CD14-positive monocyte (primary cell): ENCODE measurements at regions not wholly inside any gene's neighbourhood (a gene's known extent, or its start where the extent isn't known, plus 50 kb on each side); places are given as distances from the start of the nearest gene placed in this dataset.

Experiments
- DNase-seq, 3 donors: peaks; one replicate each; pipeline ENCODE4 v3.0.0-alpha.2; 2011 to 2022
- H2AFZ ChIP-seq: 2 replicates; pipeline ENCODE4 v1.6.0; 2012; ENCODE audit warnings: mild to moderate bottlenecking, low read depth, low read length, inconsistent platforms; ENCODE audit not compliant: insufficient read depth, poor library complexity, severe bottlenecking
- H3K27ac ChIP-seq, 2 donors: 1 replicate in 1 of 2; 2 replicates in 1 of 2; pipeline ENCODE4 v1.5.1; 2012 to 2013; ENCODE audit warnings: low read length in 2 of 2, control low read depth in 1 of 2, inconsistent platforms in 1 of 2, low read depth in 1 of 2, mild to moderate bottlenecking in 1 of 2
- H3K27me3 ChIP-seq, 2 donors: one replicate each; pipeline versions ENCODE4 v1.6.0 to v1.6.1; 2011 to 2013; ENCODE audit warnings: low read length in 2 of 2; ENCODE audit not compliant: control insufficient read depth in 2 of 2, insufficient read depth in 2 of 2
- H3K36me3 ChIP-seq, 2 donors: replicated peaks in 1 of 2; 1 replicate in 1 of 2; 2 replicates in 1 of 2; pipeline versions ENCODE4 v1.5.1 to v1.6.1; 2012 to 2013; ENCODE audit warnings: low read length in 2 of 2, control low read depth in 1 of 2, inconsistent platforms in 1 of 2, mild to moderate bottlenecking in 1 of 2; ENCODE audit not compliant: insufficient read depth in 2 of 2, control insufficient read depth in 1 of 2
- H3K4me1 ChIP-seq, 2 donors: 1 replicate in 1 of 2; 2 replicates in 1 of 2; pipeline versions ENCODE4 v1.5.1 to v1.6.1; 2012 to 2013; ENCODE audit warnings: low read length in 2 of 2, control low read depth in 1 of 2, inconsistent platforms in 1 of 2, mild to moderate bottlenecking in 1 of 2, moderate library complexity in 1 of 2; ENCODE audit not compliant: insufficient read depth in 2 of 2, control insufficient read depth in 1 of 2
- H3K4me2 ChIP-seq: replicated peaks from 2 replicates; pipeline ENCODE3; 2012; ENCODE audit warnings: low read length, moderate library complexity, mild to moderate bottlenecking; ENCODE audit not compliant: poor library complexity, severe bottlenecking; ENCODE audit errors: extremely low read depth
- H3K4me3 ChIP-seq, 3 experiments: fragments of 200-600 bp in 1 of 3; sonication (generic) in 1 of 3; replicated peaks in 1 of 3; 1 replicate in 2 of 3; 2 replicates in 1 of 3; pipeline ENCODE4 v1.5.1; 2011 to 2013; ENCODE audit warnings: low read length in 3 of 3, mild to moderate bottlenecking in 3 of 3, control low read depth in 2 of 3, low read depth in 2 of 3, inconsistent platforms in 1 of 3, moderate library complexity in 1 of 3
- H3K79me2 ChIP-seq: 2 replicates; pipeline ENCODE4 v1.6.0; 2012; ENCODE audit warnings: mild to moderate bottlenecking, control low read depth, inconsistent platforms, low read length, moderate library complexity; ENCODE audit not compliant: insufficient read depth
- H3K9ac ChIP-seq: 2 replicates; pipeline ENCODE4 v1.6.0; 2017; ENCODE audit warnings: low read length, mild to moderate bottlenecking; ENCODE audit not compliant: insufficient read depth, poor library complexity, severe bottlenecking
- H3K9me3 ChIP-seq, 2 donors: replicated peaks in 1 of 2; 1 replicate in 1 of 2; 2 replicates in 1 of 2; pipeline versions ENCODE4 v1.5.1 to v1.6.1; 2012 to 2013; ENCODE audit warnings: low read length in 2 of 2, control low read depth in 1 of 2; ENCODE audit not compliant: control insufficient read depth in 1 of 2, insufficient read depth in 1 of 2
- H4K20me1 ChIP-seq: 2 replicates; pipeline ENCODE4 v1.6.0; 2012; ENCODE audit warnings: mild to moderate bottlenecking, low read length, control low read depth, moderate library complexity; ENCODE audit not compliant: insufficient read depth
- H3K27ac Mint-ChIP-seq, 7 donors: one replicate each; pipeline ENCODE4 v1.8.0; 2020; ENCODE audit warnings: mild to moderate bottlenecking in 7 of 7, mixed read lengths in 7 of 7, moderate library complexity in 6 of 7, inconsistent platforms in 2 of 7
- H3K27me3 Mint-ChIP-seq, 3 donors: one replicate each; pipeline ENCODE4 v1.8.0; 2021 to 2022; ENCODE audit warnings: low read depth in 3 of 3, mild to moderate bottlenecking in 3 of 3, mixed read lengths in 3 of 3, moderate library complexity in 3 of 3, inconsistent platforms in 1 of 3
- H3K36me3 Mint-ChIP-seq, 2 donors: one replicate each; pipeline ENCODE4 v1.8.0; 2020; ENCODE audit warnings: mixed read lengths in 2 of 2, inconsistent platforms in 1 of 2, mild to moderate bottlenecking in 1 of 2
- H3K4me1 Mint-ChIP-seq: one replicate; pipeline ENCODE4 v1.8.0; 2020; ENCODE audit warnings: mild to moderate bottlenecking, mixed read lengths
- H3K4me3 Mint-ChIP-seq, 2 donors: one replicate each; pipeline ENCODE4 v1.8.0; 2020; ENCODE audit warnings: mild to moderate bottlenecking in 2 of 2, mixed read lengths in 2 of 2, moderate library complexity in 1 of 2
- H3K9me3 Mint-ChIP-seq, 7 donors: one replicate each; pipeline ENCODE4 v1.8.0; 2020 to 2022; ENCODE audit warnings: mixed read lengths in 7 of 7, mild to moderate bottlenecking in 6 of 7, moderate library complexity in 6 of 7, inconsistent platforms in 2 of 7
- WGBS: methylation state at CpG from one replicate; pipeline ENCODE4 v1.1.5; 2013; ENCODE audit warnings: missing lambda C conversion rate; ENCODE audit not compliant: insufficient coverage; 5-methylcytosine and 5-hydroxymethylcytosine counted together
- intact Hi-C, 2 donors: fragments of 100-400 bp; cut with micrococcal nuclease; formaldehyde crosslinking; loops; one replicate each; pipeline versions ENCODE4 v1.15.0 to v1.15.1; 2023
- TF ChIP-seq, protein P1 (sequence below): fragments of 200-600 bp; IDR thresholded peaks from one replicate; pipeline ENCODE4 v1.8.0; 2022; ENCODE audit warnings: antibody characterized with exemption, mild to moderate bottlenecking

GRCh38 chr22:48807155-48807554, 1020.5 kb downstream of the BRD1 start:
- TF ChIP-seq, protein P1, sequence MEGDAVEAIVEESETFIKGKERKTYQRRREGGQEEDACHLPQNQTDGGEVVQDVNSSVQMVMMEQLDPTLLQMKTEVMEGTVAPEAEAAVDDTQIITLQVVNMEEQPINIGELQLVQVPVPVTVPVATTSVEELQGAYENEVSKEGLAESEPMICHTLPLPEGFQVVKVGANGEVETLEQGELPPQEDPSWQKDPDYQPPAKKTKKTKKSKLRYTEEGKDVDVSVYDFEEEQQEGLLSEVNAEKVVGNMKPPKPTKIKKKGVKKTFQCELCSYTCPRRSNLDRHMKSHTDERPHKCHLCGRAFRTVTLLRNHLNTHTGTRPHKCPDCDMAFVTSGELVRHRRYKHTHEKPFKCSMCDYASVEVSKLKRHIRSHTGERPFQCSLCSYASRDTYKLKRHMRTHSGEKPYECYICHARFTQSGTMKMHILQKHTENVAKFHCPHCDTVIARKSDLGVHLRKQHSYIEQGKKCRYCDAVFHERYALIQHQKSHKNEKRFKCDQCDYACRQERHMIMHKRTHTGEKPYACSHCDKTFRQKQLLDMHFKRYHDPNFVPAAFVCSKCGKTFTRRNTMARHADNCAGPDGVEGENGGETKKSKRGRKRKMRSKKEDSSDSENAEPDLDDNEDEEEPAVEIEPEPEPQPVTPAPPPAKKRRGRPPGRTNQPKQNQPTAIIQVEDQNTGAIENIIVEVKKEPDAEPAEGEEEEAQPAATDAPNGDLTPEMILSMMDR: no peak
- WGBS: 85% methylated on average over 10 of the region's 17 CpGs

DNA sequence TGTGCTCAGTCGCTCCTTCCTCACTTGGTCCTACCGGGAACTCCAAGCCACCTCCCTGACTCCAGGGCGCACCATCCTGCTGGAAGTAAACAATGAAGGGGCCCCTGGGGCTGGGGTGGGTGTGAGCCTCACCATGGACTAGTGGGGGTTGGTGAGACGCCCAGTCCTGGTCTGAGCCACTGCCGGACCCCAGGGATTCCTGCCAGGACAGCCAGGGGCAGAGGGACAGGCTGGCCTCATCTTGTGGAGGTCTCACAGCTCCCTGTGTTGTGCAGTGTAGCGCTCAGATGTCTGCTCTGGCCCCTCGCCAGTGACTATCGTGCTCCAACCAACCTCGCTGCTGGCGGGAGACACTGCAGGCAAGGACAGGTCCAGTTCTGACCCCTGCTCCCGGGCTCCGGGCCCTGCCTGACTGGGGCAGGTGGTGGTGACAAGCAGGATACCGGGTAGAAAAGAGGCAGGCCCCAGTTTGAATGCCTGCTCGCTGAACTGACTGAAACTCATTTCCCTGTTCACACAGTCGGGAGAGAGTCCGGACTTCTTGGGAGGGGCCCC, 1021.4 kb downstream of the BRD1 start:
- H3K27ac Mint-ChIP-seq: peak overlapping the region in 1 of 7 donors; percentile 21
- Histone ChIP-seq H2AFZ (no peak overlapping the region), H3K79me2 (no peaks in the 10 kb centered on the region), H3K9me3 (no peaks in the 10 kb centered on the region), H3K4me3 (no peak overlapping the region), H4K20me1 (no peaks in the 10 kb centered on the region), H3K9ac (no peak overlapping the region), H3K4me2 (no peak overlapping the region), H3K36me3 (no peaks in the 10 kb centered on the region), H3K4me1 (no peaks in the 10 kb centered on the region), H3K27ac (no peak overlapping the region), H3K27me3 (no peaks in the 10 kb centered on the region)
- H3K4me3 Mint-ChIP-seq: no peak overlapping the region
- no peaks in the 10 kb centered on the region for H3K36me3 Mint-ChIP-seq
- H3K9me3 Mint-ChIP-seq: peaks cover 0 to 3% (median 0%) of the 10 kb centered on the region in 7 donors
- intact Hi-C loops: no loop called here
- H3K27me3 Mint-ChIP-seq: peaks cover 4 to 10% (median 6%) of the 10 kb centered on the region in 3 donors
- 84% methylated on average over 13 of the region's 16 CpGs for WGBS
- DNase-seq: no peak
- H3K4me1 Mint-ChIP-seq: no peaks in the 10 kb centered on the region
- TF ChIP-seq, protein P1: no peak

More at GRCh38 chr22:48807155-48807554, 1020.5 kb downstream of the BRD1 start:
- no peaks in the 10 kb centered on the region for H3K9me3 ChIP-seq
- H3K4me1 ChIP-seq: no peaks in the 10 kb centered on the region
- peaks cover 0 to 3% (median 0%) of the 10 kb centered on the region in 7 donors for H3K9me3 Mint-ChIP-seq
- H3K4me1 Mint-ChIP-seq: no peaks in the 10 kb centered on the region
- no peak overlapping the region for H2AFZ ChIP-seq
- no peaks in the 10 kb centered on the region for H3K36me3 ChIP-seq
- no peak overlapping the region for H3K4me3 Mint-ChIP-seq
- peaks cover 4 to 10% (median 8%) of the 10 kb centered on the region in 3 donors for H3K27me3 Mint-ChIP-seq
- no peaks in the 10 kb centered on the region for H4K20me1 ChIP-seq
- no peak for DNase-seq
- no peak overlapping the region for H3K27ac ChIP-seq
- no peaks in the 10 kb centered on the region for H3K79me2 ChIP-seq
- H3K4me2 ChIP-seq: no peak overlapping the region
- intact Hi-C loops: no loop called here
- H3K27ac Mint-ChIP-seq: peak overlapping the region in 1 of 7 donors; percentile 35
- H3K4me3 ChIP-seq: no peak overlapping the region
- H3K27me3 ChIP-seq: no peaks in the 10 kb centered on the region
- H3K9ac ChIP-seq: no peak overlapping the region
- no peaks in the 10 kb centered on the region for H3K36me3 Mint-ChIP-seq
